Prostate gland (tissue), 2 donors: ENCODE measurements at regions not wholly inside any gene's neighbourhood (a gene's known extent, or its start where the extent isn't known, plus 50 kb on each side); places are given as distances from the start of the nearest gene placed in this dataset.

Experiments used
- DNase-seq: peaks from one replicate; pipeline ENCODE4 v3.0.0-alpha.2; 2019; ENCODE audit warnings: low spot score
- H3K27ac ChIP-seq, 2 donors: fragments of 200-600 bp; sonication (generic); 2 replicates each; pipeline ENCODE4 v1.5.1; 2017 to 2019
- H3K27me3 ChIP-seq: fragments of 200-600 bp; sonication (generic); replicated peaks from 2 replicates; pipeline ENCODE4 v1.5.1; 2019; ENCODE audit not compliant: insufficient read depth
- H3K36me3 ChIP-seq, 2 donors: fragments of 200-600 bp; sonication (generic); 1 replicate in 1 of 2; 2 replicates in 1 of 2; pipeline versions ENCODE4 v1.5.1 to v1.8.1; 2017 to 2019
- H3K4me1 ChIP-seq: fragments of 200-600 bp; sonication (generic); replicated peaks from 2 replicates; pipeline ENCODE4 v1.5.1; 2019
- H3K4me3 ChIP-seq, 2 donors: fragments of 200-600 bp; sonication (generic); 2 replicates each; pipeline ENCODE4 v1.5.1; 2017 to 2019
- H3K9me3 ChIP-seq: fragments of 200-600 bp; sonication (generic); 2 replicates; pipeline ENCODE4 v1.5.1; 2017
- POLR2A ChIP-seq: fragments of 450-650 bp; IDR thresholded peaks from one replicate; pipeline ENCODE4 v1.6.1; 2016; ENCODE audit warnings: antibody characterized with exemption, mild to moderate bottlenecking
- POLR2AphosphoS5 ChIP-seq: sonication (generic); formaldehyde crosslinking; IDR thresholded peaks from one replicate; pipeline ENCODE4 v1.6.1; 2017; ENCODE audit warnings: antibody characterized with exemption
- WGBS: methylation state at CpG from one replicate; pipeline ENCODE4 v1.1.5; 2018; 5-methylcytosine and 5-hydroxymethylcytosine counted together
- intact Hi-C: fragments of 100-400 bp; cut with DNase I; formaldehyde crosslinking; loops from one replicate; pipeline ENCODE4 v1.14.2; 2022
- TF ChIP-seq, protein P1 (sequence below), 4 experiments: fragments of 200-600 bp in 2 of 4; fragments of 450-650 bp in 2 of 4; sonication (generic) in 2 of 4; IDR thresholded peaks; 1 replicate in 3 of 4; 2 replicates in 1 of 4; pipeline ENCODE4 v1.5.1; 2016 to 2019; ENCODE audit warnings: antibody characterized with exemption in 4 of 4, mild to moderate bottlenecking in 2 of 4, moderate library complexity in 2 of 4

GRCh38 chr14:38083039-38083438 is 124.7 kb upstream of the SSTR1 start:
- Histone ChIP-seq H3K27ac (no peak overlapping the region), H3K4me3 (no peak overlapping the region), H3K4me1 (no peaks in the 10 kb centered on the region), H3K9me3 (no peaks in the 10 kb centered on the region), H3K27me3 (no peaks in the 10 kb centered on the region), H3K36me3 (no peaks in the 10 kb centered on the region)
- 79% methylated on average over 1 of the region's 1 CpG for whole genome bisulfite sequencing
- DNase-seq, result no peak
- no peak for TF ChIP-seq POLR2AphosphoS5
- TF ChIP-seq POLR2A, result no peak
- intact Hi-C loops, result no loop called here

DNA sequence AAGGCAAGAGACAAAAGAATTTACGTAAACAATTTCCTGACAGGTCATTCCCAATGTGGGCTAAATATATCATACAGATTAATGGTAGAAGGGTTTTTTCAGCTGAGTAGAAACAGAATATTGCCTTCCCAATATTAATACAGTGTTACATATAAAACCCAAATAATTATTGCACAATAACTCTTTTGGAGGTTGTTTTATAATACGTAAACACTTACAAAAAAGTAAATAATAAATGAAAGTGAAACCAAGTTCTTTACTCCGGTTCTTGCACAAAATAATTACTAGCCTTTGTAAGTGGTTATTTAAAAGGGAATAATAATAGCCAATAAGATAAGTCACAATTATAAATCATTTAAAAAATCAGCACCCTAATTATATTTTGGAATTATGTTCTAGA is 118.6 kb upstream of the SSTR1 start:
- no peak overlapping the region for H3K27ac ChIP-seq
- H3K4me3 ChIP-seq, result no peak overlapping the region
- WGBS, result 59% methylated on average over 3 of the region's 3 CpGs
- H3K36me3 ChIP-seq, result no peaks in the 10 kb centered on the region
- no peaks in the 10 kb centered on the region for H3K4me1 ChIP-seq
- no peaks in the 10 kb centered on the region for H3K9me3 ChIP-seq
- DNase-seq, result no peak
- no peaks in the 10 kb centered on the region for H3K27me3 ChIP-seq
- TF ChIP-seq, protein P1, sequence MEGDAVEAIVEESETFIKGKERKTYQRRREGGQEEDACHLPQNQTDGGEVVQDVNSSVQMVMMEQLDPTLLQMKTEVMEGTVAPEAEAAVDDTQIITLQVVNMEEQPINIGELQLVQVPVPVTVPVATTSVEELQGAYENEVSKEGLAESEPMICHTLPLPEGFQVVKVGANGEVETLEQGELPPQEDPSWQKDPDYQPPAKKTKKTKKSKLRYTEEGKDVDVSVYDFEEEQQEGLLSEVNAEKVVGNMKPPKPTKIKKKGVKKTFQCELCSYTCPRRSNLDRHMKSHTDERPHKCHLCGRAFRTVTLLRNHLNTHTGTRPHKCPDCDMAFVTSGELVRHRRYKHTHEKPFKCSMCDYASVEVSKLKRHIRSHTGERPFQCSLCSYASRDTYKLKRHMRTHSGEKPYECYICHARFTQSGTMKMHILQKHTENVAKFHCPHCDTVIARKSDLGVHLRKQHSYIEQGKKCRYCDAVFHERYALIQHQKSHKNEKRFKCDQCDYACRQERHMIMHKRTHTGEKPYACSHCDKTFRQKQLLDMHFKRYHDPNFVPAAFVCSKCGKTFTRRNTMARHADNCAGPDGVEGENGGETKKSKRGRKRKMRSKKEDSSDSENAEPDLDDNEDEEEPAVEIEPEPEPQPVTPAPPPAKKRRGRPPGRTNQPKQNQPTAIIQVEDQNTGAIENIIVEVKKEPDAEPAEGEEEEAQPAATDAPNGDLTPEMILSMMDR (IDR thresholded peaks at IDR 0.05), result no peak
- TF ChIP-seq POLR2A, result no peak
- no peak for TF ChIP-seq POLR2AphosphoS5
- intact Hi-C loops, result no loop called here

- Histone ChIP-seq H3K27ac (no peak overlapping the region), H3K4me1 (no peaks in the 10 kb centered on the region)
- intact Hi-C loops, result no loop called here
Measured at GRCh38 chr14:38090506-38090905, 117.2 kb upstream of the SSTR1 start.

DNA sequence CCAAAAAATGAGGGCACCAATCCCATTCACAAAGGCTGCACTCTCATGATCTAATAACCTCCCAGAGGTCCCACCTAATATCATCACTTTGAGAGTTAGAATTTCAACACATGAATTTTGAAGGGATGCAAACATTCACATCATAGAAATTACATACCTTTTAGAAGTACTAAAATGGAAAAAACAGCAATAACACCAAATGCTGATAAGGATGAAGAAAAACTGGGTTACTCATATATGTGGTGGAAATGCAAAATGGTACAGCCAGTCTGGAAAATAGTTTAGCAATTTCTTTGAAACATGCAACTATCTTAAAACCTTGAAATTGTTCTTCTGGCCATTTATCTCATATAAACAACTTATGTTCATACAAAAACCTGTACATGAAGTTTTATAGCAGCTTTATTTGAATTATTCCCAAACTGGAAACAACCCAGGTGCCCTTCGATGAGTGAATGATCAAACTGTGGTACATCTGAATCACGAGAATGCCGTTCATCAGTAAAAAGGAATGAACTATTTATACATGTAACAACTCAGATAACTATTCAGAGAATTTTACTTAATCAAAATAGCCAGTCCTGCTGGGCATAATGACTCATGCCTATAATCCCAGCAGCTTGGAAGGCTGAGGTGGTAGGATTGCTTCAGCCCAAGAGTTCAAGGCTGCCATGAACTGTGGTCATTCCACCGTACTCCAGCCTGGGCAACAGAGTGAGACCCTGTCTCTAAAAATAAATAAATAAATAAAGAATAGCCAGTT is 109.4 kb upstream of the SSTR1 start:
- H3K9me3 ChIP-seq, result no peaks in the 10 kb centered on the region
- 93% methylated on average over 4 of the region's 4 CpGs for WGBS
- H3K27me3 ChIP-seq, result no peaks in the 10 kb centered on the region
- H3K4me3 ChIP-seq, result no peak overlapping the region
- TF ChIP-seq POLR2AphosphoS5 (no peak), POLR2A (no peak)
- TF ChIP-seq, protein P1 (IDR thresholded peaks at IDR 0.05), result no peak
- no peak overlapping the region for H3K27ac ChIP-seq
- DNase-seq, result no peak
- H3K4me1 ChIP-seq, result no peaks in the 10 kb centered on the region
- intact Hi-C loops, result no loop called here
- H3K36me3 ChIP-seq, result no peaks in the 10 kb centered on the region

More at GRCh38 chr14:38090506-38090905, 117.2 kb upstream of the SSTR1 start:
- WGBS, result 59% methylated on average over 3 of the region's 3 CpGs
- H3K36me3 ChIP-seq, result no peaks in the 10 kb centered on the region
- DNase-seq, result no peak
- H3K4me3 ChIP-seq, result no peak overlapping the region
- TF ChIP-seq, protein P1 (IDR thresholded peaks at IDR 0.05), result no peak
- TF ChIP-seq POLR2AphosphoS5 (no peak), POLR2A (no peak)
- H3K27me3 ChIP-seq, result no peaks in the 10 kb centered on the region
- no peaks in the 10 kb centered on the region for H3K9me3 ChIP-seq

- H3K27me3 ChIP-seq, result no peaks in the 10 kb centered on the region
- H3K27ac ChIP-seq, result no peak overlapping the region
- no peaks in the 10 kb centered on the region for H3K9me3 ChIP-seq
- no peak for DNase-seq
- H3K36me3 ChIP-seq, result no peaks in the 10 kb centered on the region
- H3K4me3 ChIP-seq, result no peak overlapping the region
- TF ChIP-seq POLR2A (no peak), POLR2AphosphoS5 (no peak)
- TF ChIP-seq, protein P1 (IDR thresholded peaks at IDR 0.05), result no peak
- no peaks in the 10 kb centered on the region for H3K4me1 ChIP-seq
- intact Hi-C loops, result no loop called here
- WGBS, result 47% methylated on average over 1 of the region's 1 CpG
Measured at GRCh38 chr14:38101679-38102078, 106.0 kb upstream of the SSTR1 start.
